SK-N-MC (cell line): ENCODE measurements at regions not wholly inside any gene's neighbourhood (a gene's known extent, or its start where the extent isn't known, plus 50 kb on each side); places are given as distances from the start of the nearest gene placed in this dataset.

ENCODE experiments used
- DNase-seq: peaks from one replicate; pipeline ENCODE4 v3.0.0-alpha.2; 2011; ENCODE audit warnings: low read depth, low spot score
- H3K27ac ChIP-seq: fragments of 200-600 bp; sonication (generic); 2 replicates; pipeline ENCODE4 v1.5.1; 2016; ENCODE audit warnings: mixed run types
- H3K36me3 ChIP-seq: fragments of 200-600 bp; sonication (generic); 2 replicates; pipeline ENCODE4 v1.6.1; 2017; ENCODE audit warnings: antibody characterized with exemption, low read length, mixed read lengths; ENCODE audit not compliant: insufficient read depth
- H3K4me3 ChIP-seq: fragments of 200-600 bp; sonication (generic); 2 replicates; pipeline ENCODE4 v1.5.1; 2016
- H3K9ac ChIP-seq: fragments of 200-600 bp; sonication (generic); 2 replicates; pipeline ENCODE4 v1.8.0; 2017; ENCODE audit warnings: mixed run types, mixed read lengths; ENCODE audit not compliant: insufficient read length
- H3K9me3 ChIP-seq: fragments of 200-600 bp; sonication (generic); 2 replicates; pipeline ENCODE4 v1.6.1; 2017; ENCODE audit warnings: low read depth, mild to moderate bottlenecking, antibody characterized with exemption, low read length, moderate library complexity, mixed read lengths
- EZH2 ChIP-seq: fragments of 200-600 bp; sonication (generic); IDR thresholded peaks from one replicate; pipeline ENCODE4 v1.6.1; 2017; ENCODE audit warnings: antibody characterized with exemption
- FOXP2 ChIP-seq: optimal IDR thresholded peaks from 2 replicates; pipeline ENCODE3; 2011; ENCODE audit warnings: mild to moderate bottlenecking, moderate library complexity; ENCODE audit not compliant: insufficient read depth; ENCODE audit errors: extremely low read length, control extremely low read depth
- POLR2AphosphoS5 ChIP-seq: IDR thresholded peaks from 2 replicates; pipeline ENCODE4 v1.6.1; 2012; ENCODE audit warnings: mild to moderate bottlenecking, low read depth, low read length, borderline replicate concordance

GRCh38 chr18:77648411-77648810, 398.8 kb downstream of the GALR1 start:
- Histone ChIP-seq H3K9me3 (no peaks in the 10 kb centered on the region), H3K9ac (no peak overlapping the region), H3K27ac (no peak overlapping the region), H3K4me3 (no peak overlapping the region), H3K36me3 (no peaks in the 10 kb centered on the region)
- DNase-seq: no peak
- TF ChIP-seq FOXP2 (no peak), EZH2 (no peak), POLR2AphosphoS5 (no peak)

- H3K27ac ChIP-seq: no peak overlapping the region
- H3K4me3 ChIP-seq: no peak overlapping the region
- no peak for TF ChIP-seq POLR2AphosphoS5
- no peak for TF ChIP-seq EZH2
- no peak for TF ChIP-seq FOXP2
- DNase-seq: no peak
- H3K9ac ChIP-seq: no peak overlapping the region
- H3K36me3 ChIP-seq: no peaks in the 10 kb centered on the region
- no peaks in the 10 kb centered on the region for H3K9me3 ChIP-seq
Measured at GRCh38 chr18:77650799-77651385, 401.2 kb downstream of the GALR1 start.

- Histone ChIP-seq H3K36me3 (no peaks in the 10 kb centered on the region), H3K9me3 (no peaks in the 10 kb centered on the region), H3K27ac (no peak overlapping the region), H3K9ac (no peak overlapping the region), H3K4me3 (no peak overlapping the region)
- DNase-seq: no peak
- no peak for TF ChIP-seq EZH2
- no peak for TF ChIP-seq FOXP2
- TF ChIP-seq POLR2AphosphoS5: no peak
Measured at GRCh38 chr18:77651441-77651840, 401.8 kb downstream of the GALR1 start.

- DNase-seq: no peak
- H3K27ac ChIP-seq: no peak overlapping the region
- H3K36me3 ChIP-seq: no peaks in the 10 kb centered on the region
- H3K4me3 ChIP-seq: no peak overlapping the region
- no peak overlapping the region for H3K9ac ChIP-seq
- H3K9me3 ChIP-seq: no peaks in the 10 kb centered on the region
- TF ChIP-seq EZH2: no peak
- no peak for TF ChIP-seq POLR2AphosphoS5
- TF ChIP-seq FOXP2: no peak
Measured at GRCh38 chr18:77653792-77654191, 404.1 kb downstream of the GALR1 start.

GRCh38 chr18:77654302-77654701, 404.7 kb downstream of the GALR1 start:
- Histone ChIP-seq H3K36me3 (no peaks in the 10 kb centered on the region), H3K9ac (no peak overlapping the region), H3K9me3 (no peaks in the 10 kb centered on the region), H3K4me3 (no peak overlapping the region), H3K27ac (no peak overlapping the region)
- no peak for DNase-seq
- TF ChIP-seq FOXP2 (no peak), EZH2 (no peak), POLR2AphosphoS5 (no peak)

DNA sequence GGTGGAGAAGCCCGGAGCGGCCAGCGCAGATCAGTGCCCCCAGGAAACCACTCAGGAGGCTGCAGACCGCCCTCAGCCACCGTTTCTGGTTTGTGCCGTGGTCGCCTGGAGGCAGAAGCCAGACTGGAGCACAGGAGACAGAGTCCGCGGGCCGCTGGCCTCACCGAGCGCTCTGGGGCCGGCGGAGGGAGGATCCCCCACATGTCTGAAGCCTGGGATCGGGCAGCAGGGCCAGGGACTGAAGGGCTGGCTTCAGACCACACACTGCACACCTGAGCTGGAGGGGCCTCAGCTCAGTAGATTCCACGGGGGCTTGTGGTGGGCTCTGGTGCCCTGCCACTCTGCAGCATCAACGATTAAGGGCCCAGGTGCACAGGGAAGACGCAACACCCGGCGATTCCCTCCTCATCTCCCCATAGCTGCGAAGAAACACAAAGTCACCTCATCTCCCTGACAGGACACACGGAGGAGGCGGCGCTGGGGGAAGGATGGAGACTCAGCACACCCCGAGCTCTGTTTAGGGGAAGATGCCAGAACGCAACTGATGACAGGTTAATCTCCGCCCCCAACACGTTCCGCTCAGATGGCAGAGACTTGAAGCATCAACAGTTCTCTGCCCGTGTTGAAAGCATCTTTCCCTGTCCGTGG, 408.1 kb downstream of the GALR1 start:
- Histone ChIP-seq H3K9ac (no peak overlapping the region), H3K4me3 (no peak overlapping the region), H3K27ac (no peak overlapping the region), H3K9me3 (no peaks in the 10 kb centered on the region), H3K36me3 (no peaks in the 10 kb centered on the region)
- no peak for DNase-seq
- TF ChIP-seq POLR2AphosphoS5: no peak
- no peak for TF ChIP-seq FOXP2
- no peak for TF ChIP-seq EZH2

GRCh38 chr18:77658299-77658662, 408.6 kb downstream of the GALR1 start:
- Histone ChIP-seq H3K27ac (no peak overlapping the region), H3K9ac (no peak overlapping the region), H3K36me3 (no peaks in the 10 kb centered on the region), H3K4me3 (no peak overlapping the region), H3K9me3 (no peaks in the 10 kb centered on the region)
- DNase-seq: no peak
- TF ChIP-seq POLR2AphosphoS5 (no peak), EZH2 (no peak), FOXP2 (no peak)

DNA sequence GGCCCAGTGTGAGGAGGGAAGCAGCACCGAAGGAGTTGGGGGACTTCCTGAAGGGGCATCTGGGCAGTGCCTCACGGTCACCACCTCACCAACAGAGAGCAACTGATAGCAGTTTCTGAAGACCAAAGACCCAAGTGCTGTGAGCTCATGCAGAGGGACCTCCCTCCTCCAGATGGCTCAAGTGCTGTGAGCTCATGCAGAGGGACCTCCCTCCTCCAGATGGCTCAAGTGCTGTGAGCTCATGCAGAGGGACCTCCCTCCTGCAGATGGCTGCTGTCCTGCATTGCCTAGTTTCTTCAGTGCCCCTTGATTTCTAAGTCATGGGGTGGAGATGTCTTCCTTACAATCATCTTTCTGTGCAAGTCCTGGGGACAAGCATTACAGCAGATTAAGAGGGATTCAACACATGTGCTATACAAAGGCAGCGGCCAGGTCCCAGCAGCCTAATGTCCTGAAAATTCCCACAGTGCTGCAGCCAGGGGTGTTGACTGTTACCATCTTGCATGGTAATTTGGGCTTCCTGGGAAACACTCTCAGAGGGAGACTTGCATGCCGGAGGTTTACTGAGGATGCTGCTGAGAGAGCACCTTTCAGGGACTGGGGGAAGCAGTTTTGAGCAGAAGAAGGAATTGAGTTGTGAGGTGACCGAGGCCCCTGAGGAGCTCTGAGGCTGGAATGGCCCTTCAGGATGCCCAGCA, 409.3 kb downstream of the GALR1 start:
- TF ChIP-seq POLR2AphosphoS5 (no peak), EZH2 (no peak), FOXP2 (no peak)
- H3K4me3 ChIP-seq: no peak overlapping the region
- H3K9ac ChIP-seq: no peak overlapping the region
- no peaks in the 10 kb centered on the region for H3K9me3 ChIP-seq
- H3K27ac ChIP-seq: no peak overlapping the region
- no peaks in the 10 kb centered on the region for H3K36me3 ChIP-seq
- no peak for DNase-seq
